HEK293 (cell line): ENCODE measurements at regions not wholly inside any gene's neighbourhood (a gene's known extent, or its start where the extent isn't known, plus 50 kb on each side); places are given as distances from the start of the nearest gene placed in this dataset.

ENCODE experiments used
- CTCF ChIA-PET: fragments of 350-600 bp; formaldehyde crosslinking; extraction: SDS; loops from one replicate; lab custom pipeline; 2021; ENCODE audit warnings: antibody characterized with exemption; lab: Yijun Ruan, JAX
- POLR2A ChIA-PET: fragments of 300-600 bp; formaldehyde crosslinking; extraction: SDS; loops from one replicate; lab custom pipeline; 2020; ENCODE audit warnings: antibody characterized with exemption, inconsistent platforms; lab: Yijun Ruan, JAX
- H3K27ac ChIP-seq: fragments of 200-500 bp; sonication (Bioruptor generic); 2 replicates; pipeline ENCODE4 v1.5.1; 2014; ENCODE audit warnings: low read depth, low read length, control low read depth, inconsistent platforms; ENCODE audit errors: extremely low read depth
- H3K36me3 ChIP-seq, 2 experiments: fragments of 200-500 bp in 1 of 2; sonication (Bioruptor generic) in 1 of 2; 1 replicate in 1 of 2; 2 replicates in 1 of 2; pipeline ENCODE4 v1.5.1; 2014 to 2017; ENCODE audit warnings: inconsistent platforms in 2 of 2, low read length in 2 of 2; ENCODE audit not compliant: control insufficient read depth in 2 of 2, insufficient read depth in 1 of 2
- H3K4me1 ChIP-seq: fragments of 200-500 bp; sonication (Bioruptor generic); 2 replicates; pipeline ENCODE4 v1.5.1; 2014; ENCODE audit warnings: mild to moderate bottlenecking, low read length, inconsistent platforms; ENCODE audit not compliant: control insufficient read depth, insufficient read depth
- H3K4me3 ChIP-seq: 2 replicates; pipeline ENCODE4 v1.5.1; 2011; ENCODE audit warnings: low read depth, mild to moderate bottlenecking, control low read depth, low read length, moderate library complexity
- H3K9me3 ChIP-seq: fragments of 200-500 bp; sonication (Bioruptor generic); 2 replicates; pipeline ENCODE4 v1.5.1; 2014; ENCODE audit warnings: low read depth, low read length, inconsistent platforms; ENCODE audit not compliant: control insufficient read depth, insufficient read depth
- GFI1B ChIP-seq: fragments of 450-650 bp; formaldehyde crosslinking; IDR thresholded peaks from 2 replicates; pipeline ENCODE4 v1.5.1; 2016; ENCODE audit warnings: missing biosample characterization, missing genetic modification characterization
- HOXA7 ChIP-seq: sonication (generic); formaldehyde crosslinking; IDR thresholded peaks from 2 replicates; pipeline ENCODE4 v1.8.1; 2022; ENCODE audit warnings: missing genetic modification reagents, borderline replicate concordance
- KLF16 ChIP-seq: fragments of 450-650 bp; formaldehyde crosslinking; IDR thresholded peaks from 2 replicates; pipeline ENCODE4 v1.5.1; 2017; ENCODE audit warnings: missing biosample characterization, missing genetic modification characterization
- KLF9 ChIP-seq: fragments of 450-650 bp; formaldehyde crosslinking; IDR thresholded peaks from 2 replicates; pipeline ENCODE4 v1.5.1; 2016; ENCODE audit warnings: missing biosample characterization, missing genetic modification characterization, low read depth
- OSR2 ChIP-seq: fragments of 450-650 bp; formaldehyde crosslinking; IDR thresholded peaks from 2 replicates; pipeline ENCODE4 v1.5.1; 2016; ENCODE audit warnings: missing biosample characterization, missing genetic modification characterization
- OVOL3 ChIP-seq: fragments of 450-650 bp; formaldehyde crosslinking; IDR thresholded peaks from 2 replicates; pipeline ENCODE4 v1.5.1; 2016; ENCODE audit warnings: missing biosample characterization, missing genetic modification characterization
- SCRT2 ChIP-seq: fragments of 450-650 bp; formaldehyde crosslinking; IDR thresholded peaks from 2 replicates; pipeline ENCODE4 v1.5.1; 2016; ENCODE audit warnings: missing biosample characterization, missing genetic modification characterization
- SP2 ChIP-seq: fragments of 450-650 bp; formaldehyde crosslinking; IDR thresholded peaks from 2 replicates; pipeline ENCODE4 v1.5.1; 2016; ENCODE audit warnings: missing biosample characterization, missing genetic modification characterization
- TRIM28 ChIP-seq: IDR thresholded peaks from 2 replicates; pipeline ENCODE4 v1.6.1; 2011; ENCODE audit warnings: low read length, control low read depth, borderline replicate concordance
- YY2 ChIP-seq: fragments of 450-650 bp; formaldehyde crosslinking; IDR thresholded peaks from 2 replicates; pipeline ENCODE4 v1.5.1; 2016; ENCODE audit warnings: missing biosample characterization, missing genetic modification characterization
- ZBTB49 ChIP-seq: fragments of 450-650 bp; formaldehyde crosslinking; IDR thresholded peaks from 2 replicates; pipeline ENCODE4 v1.5.1; 2016; ENCODE audit warnings: missing biosample characterization, missing genetic modification characterization, low read depth
- ZBTB8A ChIP-seq: fragments of 450-650 bp; formaldehyde crosslinking; IDR thresholded peaks from 2 replicates; pipeline ENCODE4 v1.5.1; 2016; ENCODE audit warnings: missing biosample characterization, missing genetic modification characterization
- ZNF146 ChIP-seq: fragments of 450-650 bp; formaldehyde crosslinking; IDR thresholded peaks from 2 replicates; pipeline ENCODE4 v1.5.1; 2016; ENCODE audit warnings: missing biosample characterization, missing genetic modification characterization
- ZNF157 ChIP-seq: fragments of 450-650 bp; formaldehyde crosslinking; IDR thresholded peaks from 2 replicates; pipeline ENCODE4 v1.5.1; 2016; ENCODE audit warnings: missing biosample characterization, missing genetic modification characterization
- ZNF2 ChIP-seq: fragments of 450-650 bp; formaldehyde crosslinking; IDR thresholded peaks from 2 replicates; pipeline ENCODE4 v1.5.1; 2016; ENCODE audit warnings: missing biosample characterization, missing genetic modification characterization
- ZNF214 ChIP-seq: fragments of 450-650 bp; formaldehyde crosslinking; IDR thresholded peaks from 2 replicates; pipeline ENCODE4 v1.5.1; 2017; ENCODE audit warnings: missing biosample characterization, mild to moderate bottlenecking, missing genetic modification characterization, borderline replicate concordance
- ZNF311 ChIP-seq: fragments of 450-650 bp; formaldehyde crosslinking; IDR thresholded peaks from 2 replicates; pipeline ENCODE4 v1.5.1; 2017; ENCODE audit warnings: missing biosample characterization, missing genetic modification characterization, borderline replicate concordance
- ZNF350 ChIP-seq: fragments of 450-650 bp; formaldehyde crosslinking; IDR thresholded peaks from 2 replicates; pipeline ENCODE4 v1.5.0; 2017; ENCODE audit warnings: missing biosample characterization, mild to moderate bottlenecking, missing genetic modification characterization
- ZNF48 ChIP-seq: fragments of 450-650 bp; formaldehyde crosslinking; IDR thresholded peaks from 2 replicates; pipeline ENCODE4 v1.5.1; 2016; ENCODE audit warnings: missing biosample characterization, missing genetic modification characterization
- ZNF561 ChIP-seq: fragments of 450-650 bp; IDR thresholded peaks from 2 replicates; pipeline ENCODE4 v1.5.1; 2018; ENCODE audit warnings: missing biosample characterization, missing genetic modification characterization, borderline replicate concordance
- ZNF571 ChIP-seq: fragments of 450-650 bp; formaldehyde crosslinking; IDR thresholded peaks from 2 replicates; pipeline ENCODE4 v1.5.0; 2017; ENCODE audit warnings: missing biosample characterization, missing genetic modification characterization
- ZNF624 ChIP-seq: fragments of 450-650 bp; formaldehyde crosslinking; IDR thresholded peaks from 2 replicates; pipeline ENCODE4 v1.5.1; 2017; ENCODE audit warnings: missing biosample characterization, missing genetic modification characterization
- ZNF777 ChIP-seq: fragments of 450-650 bp; formaldehyde crosslinking; IDR thresholded peaks from 2 replicates; pipeline ENCODE4 v1.5.1; 2017; ENCODE audit warnings: missing biosample characterization, missing genetic modification characterization, borderline replicate concordance
- TF ChIP-seq, protein P1 (sequence below): fragments of 450-650 bp; formaldehyde crosslinking; IDR thresholded peaks from 2 replicates; pipeline ENCODE4 v1.5.1; 2017; ENCODE audit warnings: missing biosample characterization, missing genetic modification characterization
- TF ChIP-seq, protein P2 (sequence below): fragments of 450-650 bp; formaldehyde crosslinking; optimal IDR thresholded peaks from 2 replicates; pipeline ENCODE3; 2016; ENCODE audit warnings: missing biosample characterization, mild to moderate bottlenecking, missing genetic modification characterization

DNA sequence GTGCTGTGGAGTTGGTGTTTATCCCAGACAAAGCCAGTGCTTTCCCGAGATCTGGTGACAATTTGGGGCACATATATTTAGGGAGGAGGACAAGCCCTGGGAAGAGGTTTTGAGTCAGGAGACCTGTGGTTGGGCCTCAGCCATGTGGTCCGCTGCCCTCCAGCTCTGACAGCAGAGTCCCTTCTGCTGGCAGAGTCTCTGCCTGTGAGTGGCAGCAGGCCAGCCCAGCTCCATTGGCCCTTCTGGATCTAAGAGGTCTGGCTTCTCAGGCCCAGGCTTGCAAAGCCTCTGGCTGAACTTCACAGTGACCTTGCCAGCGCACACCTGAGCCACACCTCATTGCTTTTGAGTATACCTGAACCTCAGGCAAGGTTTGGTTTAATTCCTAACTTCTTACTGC lies 115.3 kb downstream of the BCL2L11 start:
- Histone ChIP-seq H3K4me3 (no peak overlapping the region), H3K27ac (no peak overlapping the region), H3K36me3 (no peaks in the 10 kb centered on the region), H3K9me3 (no peaks in the 10 kb centered on the region), H3K4me1 (no peaks in the 10 kb centered on the region)
- no peak for TF ChIP-seq TRIM28
- TF ChIP-seq ZNF214 (tag by site-specific recombination), result no peak
- no peak for TF ChIP-seq OVOL3 (tag by site-specific recombination)
- no peak for TF ChIP-seq ZNF571 (tag by site-specific recombination)
- TF ChIP-seq ZNF350 (tag by site-specific recombination), result no peak
- no peak for TF ChIP-seq ZNF561
- TF ChIP-seq HOXA7 (CRISPR knock-in tag), result no peak
- no peak for TF ChIP-seq SP2 (tag by site-specific recombination)
- TF ChIP-seq SCRT2 (tag by site-specific recombination), result no peak
- TF ChIP-seq ZBTB8A (tag by site-specific recombination), result no peak
- TF ChIP-seq KLF9 (tag by site-specific recombination), result no peak
- TF ChIP-seq, protein P1, sequence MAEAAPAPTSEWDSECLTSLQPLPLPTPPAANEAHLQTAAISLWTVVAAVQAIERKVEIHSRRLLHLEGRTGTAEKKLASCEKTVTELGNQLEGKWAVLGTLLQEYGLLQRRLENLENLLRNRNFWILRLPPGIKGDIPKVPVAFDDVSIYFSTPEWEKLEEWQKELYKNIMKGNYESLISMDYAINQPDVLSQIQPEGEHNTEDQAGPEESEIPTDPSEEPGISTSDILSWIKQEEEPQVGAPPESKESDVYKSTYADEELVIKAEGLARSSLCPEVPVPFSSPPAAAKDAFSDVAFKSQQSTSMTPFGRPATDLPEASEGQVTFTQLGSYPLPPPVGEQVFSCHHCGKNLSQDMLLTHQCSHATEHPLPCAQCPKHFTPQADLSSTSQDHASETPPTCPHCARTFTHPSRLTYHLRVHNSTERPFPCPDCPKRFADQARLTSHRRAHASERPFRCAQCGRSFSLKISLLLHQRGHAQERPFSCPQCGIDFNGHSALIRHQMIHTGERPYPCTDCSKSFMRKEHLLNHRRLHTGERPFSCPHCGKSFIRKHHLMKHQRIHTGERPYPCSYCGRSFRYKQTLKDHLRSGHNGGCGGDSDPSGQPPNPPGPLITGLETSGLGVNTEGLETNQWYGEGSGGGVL (tag by site-specific recombination), result no peak
- no peak for TF ChIP-seq ZNF48 (tag by site-specific recombination)
- TF ChIP-seq ZNF2 (tag by site-specific recombination), result no peak
- no peak for TF ChIP-seq ZBTB49 (tag by site-specific recombination)
- TF ChIP-seq ZNF146 (tag by site-specific recombination), result no peak
- no peak for TF ChIP-seq ZNF157
- CTCF ChIA-PET, result no interaction called here
- POLR2A ChIA-PET, result no interaction called here

GRCh38 chr2:111238296-111238695 lies 117.6 kb downstream of the BCL2L11 start:
- TF ChIP-seq, protein P1 (tag by site-specific recombination), result no peak
- no peak for TF ChIP-seq ZNF311 (tag by site-specific recombination)
- TF ChIP-seq KLF16, result no peak
- no peak for TF ChIP-seq GFI1B
- no peak for TF ChIP-seq ZNF624 (tag by site-specific recombination)
- TF ChIP-seq YY2, result no peak
- TF ChIP-seq, protein P2, sequence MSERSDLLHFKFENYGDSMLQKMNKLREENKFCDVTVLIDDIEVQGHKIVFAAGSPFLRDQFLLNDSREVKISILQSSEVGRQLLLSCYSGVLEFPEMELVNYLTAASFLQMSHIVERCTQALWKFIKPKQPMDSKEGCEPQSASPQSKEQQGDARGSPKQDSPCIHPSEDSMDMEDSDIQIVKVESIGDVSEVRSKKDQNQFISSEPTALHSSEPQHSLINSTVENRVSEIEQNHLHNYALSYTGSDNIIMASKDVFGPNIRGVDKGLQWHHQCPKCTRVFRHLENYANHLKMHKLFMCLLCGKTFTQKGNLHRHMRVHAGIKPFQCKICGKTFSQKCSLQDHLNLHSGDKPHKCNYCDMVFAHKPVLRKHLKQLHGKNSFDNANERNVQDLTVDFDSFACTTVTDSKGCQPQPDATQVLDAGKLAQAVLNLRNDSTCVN (tag by site-specific recombination), result no peak
- no peak for TF ChIP-seq ZNF777
- no peak for TF ChIP-seq OVOL3 (tag by site-specific recombination)
- TF ChIP-seq OSR2 (tag by site-specific recombination), result no peak
- POLR2A ChIA-PET, result no interaction called here

More at GRCh38 chr2:111238296-111238695, 117.6 kb downstream of the BCL2L11 start:
- Histone ChIP-seq H3K4me3 (no peak overlapping the region), H3K9me3 (no peaks in the 10 kb centered on the region), H3K36me3 (no peaks in the 10 kb centered on the region), H3K27ac (no peak overlapping the region), H3K4me1 (no peaks in the 10 kb centered on the region)
- CTCF ChIA-PET, result no interaction called here
